HFF-Myc (cell line): ENCODE measurements at regions not wholly inside any gene's neighbourhood (a gene's known extent, or its start where the extent isn't known, plus 50 kb on each side); places are given as distances from the start of the nearest gene placed in this dataset.
"Not testable (repeated sequence)": the region's sequence is repeated elsewhere in the genome, so short reads cannot be mapped to it uniquely, and the experiment has no call there.

Experiments
- DNase-seq: peaks from one replicate; pipeline ENCODE4 v3.0.0-alpha.2; 2011; ENCODE audit warnings: low read depth; ENCODE audit errors: extremely low read depth
- H3K4me3 ChIP-seq: replicated peaks from 2 replicates; pipeline ENCODE4 v1.5.1; 2011; ENCODE audit warnings: low read depth, mild to moderate bottlenecking, control low read depth, low read length
- CTCF ChIP-seq: IDR thresholded peaks from 2 replicates; pipeline ENCODE4 v1.5.1; 2012; ENCODE audit warnings: mild to moderate bottlenecking, low read depth, low read length, control low read depth; ENCODE audit errors: missing control alignments

GRCh38 chr12:47312147-47312546 is 232.4 kb upstream of the AMIGO2 start:
- no peak for DNase-seq
- H3K4me3 ChIP-seq, result no peak overlapping the region
- no peak for TF ChIP-seq CTCF

GRCh38 chr12:47311568-47311967 is 231.8 kb upstream of the AMIGO2 start:
- DNase-seq, result no peak
- no peak overlapping the region for H3K4me3 ChIP-seq
- TF ChIP-seq CTCF, result no peak

- no peak overlapping the region for H3K4me3 ChIP-seq
- no peak for DNase-seq
- no peak for TF ChIP-seq CTCF
These were observed 231.3 kb upstream of the AMIGO2 start for GRCh38 chr12:47311010-47311409.

GRCh38 chr12:47308672-47309071 is 228.9 kb upstream of the AMIGO2 start:
- H3K4me3 ChIP-seq, result no peak overlapping the region
- no peak for TF ChIP-seq CTCF
- no peak for DNase-seq

- peak; percentile 36 for DNase-seq
- peak; percentile 53 for TF ChIP-seq CTCF
- no peak overlapping the region for H3K4me3 ChIP-seq
These were observed 228.1 kb upstream of the AMIGO2 start for GRCh38 chr12:47307680-47308399.

GRCh38 chr12:47306773-47307679 is 227.3 kb upstream of the AMIGO2 start:
- not testable (repeated sequence) for DNase-seq, H3K4me3 ChIP-seq

GRCh38 chr12:47306130-47306529 is 226.4 kb upstream of the AMIGO2 start:
- no peak for DNase-seq
- no peak for TF ChIP-seq CTCF
- no peak overlapping the region for H3K4me3 ChIP-seq
